Activated B cell treated with CpG ODN at 0.5 μM for 24 hours (primary cell): ENCODE measurements at regions not wholly inside any gene's neighbourhood (a gene's known extent, or its start where the extent isn't known, plus 50 kb on each side); places are given as distances from the start of the nearest gene placed in this dataset.

Experiments
- ATAC-seq: fragments of 200-7000 bp; cut with Tn5 transposase; one replicate; pipeline ENCODE4 v1.10.0; 2021; ENCODE audit warnings: low read depth, mild to moderate bottlenecking, moderate library complexity
- CTCF ChIA-PET: fragments of 350-600 bp; sonication (Branson Sonifier 250); formaldehyde crosslinking; loops from one replicate; lab custom pipeline; 2021; ENCODE audit warnings: antibody characterized with exemption; lab: Charles Lee
- POLR2A ChIA-PET: fragments of 350-600 bp; sonication (Branson Sonifier 250); formaldehyde crosslinking; loops from one replicate; lab custom pipeline; 2021; ENCODE audit warnings: antibody characterized with exemption; lab: Charles Lee
- DNase-seq: peaks from one replicate; pipeline ENCODE4 v3.0.0; 2022
- H3K27ac Mint-ChIP-seq: one replicate; pipeline ENCODE4 v1.8.0; 2020; ENCODE audit warnings: mixed read lengths
- H3K27me3 Mint-ChIP-seq: one replicate; pipeline ENCODE4 v1.8.0; 2021; ENCODE audit warnings: mixed read lengths
- H3K36me3 Mint-ChIP-seq: one replicate; pipeline ENCODE4 v1.8.0; 2021; ENCODE audit warnings: low read depth, mixed read lengths
- H3K4me1 Mint-ChIP-seq: one replicate; pipeline ENCODE4 v1.8.0; 2021; ENCODE audit warnings: mixed read lengths
- H3K4me3 Mint-ChIP-seq: one replicate; pipeline ENCODE4 v1.8.0; 2020; ENCODE audit warnings: mild to moderate bottlenecking, mixed read lengths
- H3K9me3 Mint-ChIP-seq: one replicate; pipeline ENCODE4 v1.8.0; 2020; ENCODE audit warnings: mixed read lengths
- intact Hi-C: fragments of 100-400 bp; cut with micrococcal nuclease; formaldehyde crosslinking; loops from one replicate; pipeline ENCODE4 v1.15.1; 2024
- TF ChIP-seq, protein P1 (sequence below): fragments of 200-600 bp; IDR thresholded peaks from one replicate; pipeline ENCODE4 v1.8.0; 2022; ENCODE audit warnings: antibody characterized with exemption, mild to moderate bottlenecking

DNA sequence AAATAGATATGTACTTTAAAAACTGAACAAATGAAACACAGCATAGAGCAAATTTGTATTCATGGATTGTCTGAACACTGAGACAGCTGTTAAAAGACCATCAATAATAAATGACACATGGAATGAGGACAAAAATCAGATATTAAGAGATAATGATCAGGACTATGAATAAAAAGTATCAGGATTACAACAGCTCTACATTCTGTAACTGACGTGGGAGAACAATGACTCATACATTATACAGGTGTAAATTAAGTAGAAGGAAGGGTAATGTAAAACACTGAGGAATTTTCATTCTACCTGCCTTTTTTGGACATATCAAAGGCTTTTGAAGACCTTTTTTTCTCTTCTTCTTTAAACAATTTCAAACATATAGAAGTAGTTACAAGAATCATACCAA, 310.9 kb upstream of the ANO3 start:
- TF ChIP-seq, protein P1, sequence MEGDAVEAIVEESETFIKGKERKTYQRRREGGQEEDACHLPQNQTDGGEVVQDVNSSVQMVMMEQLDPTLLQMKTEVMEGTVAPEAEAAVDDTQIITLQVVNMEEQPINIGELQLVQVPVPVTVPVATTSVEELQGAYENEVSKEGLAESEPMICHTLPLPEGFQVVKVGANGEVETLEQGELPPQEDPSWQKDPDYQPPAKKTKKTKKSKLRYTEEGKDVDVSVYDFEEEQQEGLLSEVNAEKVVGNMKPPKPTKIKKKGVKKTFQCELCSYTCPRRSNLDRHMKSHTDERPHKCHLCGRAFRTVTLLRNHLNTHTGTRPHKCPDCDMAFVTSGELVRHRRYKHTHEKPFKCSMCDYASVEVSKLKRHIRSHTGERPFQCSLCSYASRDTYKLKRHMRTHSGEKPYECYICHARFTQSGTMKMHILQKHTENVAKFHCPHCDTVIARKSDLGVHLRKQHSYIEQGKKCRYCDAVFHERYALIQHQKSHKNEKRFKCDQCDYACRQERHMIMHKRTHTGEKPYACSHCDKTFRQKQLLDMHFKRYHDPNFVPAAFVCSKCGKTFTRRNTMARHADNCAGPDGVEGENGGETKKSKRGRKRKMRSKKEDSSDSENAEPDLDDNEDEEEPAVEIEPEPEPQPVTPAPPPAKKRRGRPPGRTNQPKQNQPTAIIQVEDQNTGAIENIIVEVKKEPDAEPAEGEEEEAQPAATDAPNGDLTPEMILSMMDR = no peak
- no peak overlapping the region for H3K27ac Mint-ChIP-seq
- no peaks in the 10 kb centered on the region for H3K9me3 Mint-ChIP-seq
- DNase-seq (no peak), ATAC-seq (no peak)
- no peaks in the 10 kb centered on the region for H3K36me3 Mint-ChIP-seq
- H3K4me3 Mint-ChIP-seq = no peak overlapping the region
- CTCF ChIA-PET = no interaction called here
- peaks cover 10% of the 10 kb centered on the region for H3K4me1 Mint-ChIP-seq
- POLR2A ChIA-PET = no interaction called here
- intact Hi-C loops = no loop called here
- H3K27me3 Mint-ChIP-seq = no peaks in the 10 kb centered on the region

DNA sequence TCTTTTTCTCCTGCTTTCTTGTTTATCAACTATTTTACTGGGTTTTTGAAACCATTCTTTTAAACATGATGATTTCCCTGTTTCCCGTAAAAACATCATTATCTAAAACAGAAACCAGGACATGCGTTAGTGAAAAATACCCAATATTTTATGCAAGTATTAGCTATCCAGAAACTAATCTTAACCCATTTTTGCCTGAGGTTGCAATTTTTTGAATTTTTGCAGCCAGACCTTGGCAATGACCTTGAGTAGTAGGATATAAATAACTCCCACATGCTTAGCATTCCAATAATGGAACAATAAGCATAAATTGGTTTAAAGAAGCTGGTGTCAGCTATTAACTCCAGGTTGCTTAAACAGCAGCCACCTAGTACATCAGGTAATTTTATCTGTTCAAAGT, 308.9 kb upstream of the ANO3 start:
- no peak for DNase-seq
- peaks cover under 1% of the 10 kb centered on the region for H3K4me1 Mint-ChIP-seq
- no peaks in the 10 kb centered on the region for H3K36me3 Mint-ChIP-seq
- no peaks in the 10 kb centered on the region for H3K9me3 Mint-ChIP-seq
- no peak overlapping the region for H3K4me3 Mint-ChIP-seq
- no peak for ATAC-seq
- CTCF ChIA-PET = no interaction called here
- H3K27ac Mint-ChIP-seq = no peak overlapping the region
- POLR2A ChIA-PET = no interaction called here
- TF ChIP-seq, protein P1 = no peak
- H3K27me3 Mint-ChIP-seq = no peaks in the 10 kb centered on the region
- intact Hi-C loops = no loop called here

DNA sequence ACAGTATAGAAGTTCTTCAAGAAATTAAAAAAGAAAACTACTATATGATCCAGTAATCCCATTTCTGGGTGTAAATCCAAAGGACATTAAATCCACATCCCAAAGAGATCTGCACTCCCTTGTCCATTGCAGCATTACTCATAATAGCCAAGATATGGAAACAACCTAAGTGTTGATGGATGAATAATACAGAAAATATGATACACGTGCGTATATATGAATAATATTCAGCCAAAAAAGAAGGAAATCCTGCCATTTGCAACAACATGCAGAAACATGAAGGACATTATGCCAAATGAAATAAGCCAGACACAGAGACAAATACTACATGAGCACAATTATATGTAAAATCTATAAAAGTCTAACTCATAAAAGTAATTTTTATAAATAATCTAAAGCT, 306.3 kb upstream of the ANO3 start:
- Mint-ChIP-seq H3K4me1 (no peaks in the 10 kb centered on the region), H3K4me3 (no peak overlapping the region), H3K27ac (no peak overlapping the region), H3K36me3 (no peaks in the 10 kb centered on the region), H3K9me3 (peaks cover 2% of the 10 kb centered on the region), H3K27me3 (no peaks in the 10 kb centered on the region)
- intact Hi-C loops = no loop called here
- POLR2A ChIA-PET = no interaction called here
- DNase-seq (no peak), ATAC-seq (no peak)
- CTCF ChIA-PET = no interaction called here
- TF ChIP-seq, protein P1 = no peak

DNA sequence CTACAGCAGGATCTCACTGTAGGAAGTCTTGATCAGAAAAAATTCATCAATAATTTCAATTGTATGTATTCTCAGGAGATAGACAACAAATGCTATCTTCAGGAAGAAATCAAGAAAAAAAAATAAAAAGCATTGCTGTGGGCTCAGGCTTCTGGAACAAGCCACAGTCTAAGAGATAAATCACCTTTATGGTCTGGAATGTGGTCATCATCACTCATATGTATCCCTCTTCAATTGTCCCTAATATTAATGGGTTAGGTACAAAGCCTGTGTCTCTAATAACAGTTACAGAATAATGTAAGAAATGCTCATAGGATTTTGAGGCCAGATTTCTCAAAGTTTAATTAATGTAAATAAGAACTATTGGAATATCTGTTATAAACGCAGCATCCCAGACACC, 305.9 kb upstream of the ANO3 start:
- Mint-ChIP-seq H3K27ac (no peak overlapping the region), H3K9me3 (peaks cover 2% of the 10 kb centered on the region), H3K27me3 (no peaks in the 10 kb centered on the region), H3K4me1 (no peaks in the 10 kb centered on the region), H3K4me3 (no peak overlapping the region), H3K36me3 (no peaks in the 10 kb centered on the region)
- intact Hi-C loops = no loop called here
- TF ChIP-seq, protein P1 = no peak
- no peak for DNase-seq
- ChIA-PET POLR2A (no interaction called here), CTCF (no interaction called here)
- no peak for ATAC-seq

DNA sequence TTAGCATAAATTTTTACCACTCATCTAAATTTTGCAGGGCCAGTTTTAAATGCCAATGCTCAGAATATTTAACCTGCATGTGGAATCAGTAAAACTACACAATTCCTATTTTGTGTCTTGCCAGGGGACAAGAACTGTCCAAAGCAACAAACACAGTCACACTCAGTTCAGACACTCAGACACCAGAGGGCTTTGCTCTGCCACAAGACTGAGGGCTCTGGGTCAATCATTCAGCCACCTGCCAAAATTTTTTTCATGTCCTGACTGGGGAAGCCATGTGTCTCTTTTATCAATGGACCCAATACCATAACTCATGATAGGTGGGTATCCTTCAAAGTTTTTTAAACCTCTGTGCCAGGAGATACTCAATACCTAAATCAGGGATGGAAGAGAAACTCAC, 304.0 kb upstream of the ANO3 start:
- intact Hi-C loops = no loop called here
- Mint-ChIP-seq H3K36me3 (no peaks in the 10 kb centered on the region), H3K27ac (no peak overlapping the region), H3K9me3 (peaks cover 2% of the 10 kb centered on the region), H3K4me1 (no peaks in the 10 kb centered on the region), H3K27me3 (no peaks in the 10 kb centered on the region), H3K4me3 (no peak overlapping the region)
- DNase-seq (no peak), ATAC-seq (no peak)
- POLR2A ChIA-PET = no interaction called here
- CTCF ChIA-PET = no interaction called here
- TF ChIP-seq, protein P1 = no peak
